Keratinocyte (primary cell): ENCODE measurements at regions not wholly inside any gene's neighbourhood (a gene's known extent, or its start where the extent isn't known, plus 50 kb on each side); places are given as distances from the start of the nearest gene placed in this dataset.

Experiments used
- CTCF ChIP-seq, 3 experiments: IDR thresholded peaks in 1 of 3; conservative IDR thresholded peaks in 1 of 3; optimal IDR thresholded peaks in 1 of 3; 2 replicates in 2 of 3; 3 replicates in 1 of 3; pipeline versions ENCODE3 to v1.5.1; 2011; ENCODE audit warnings: low read length in 3 of 3, mild to moderate bottlenecking in 3 of 3, moderate library complexity in 2 of 3, control low read depth in 1 of 3, inconsistent platforms in 1 of 3; ENCODE audit not compliant: insufficient read depth in 2 of 3; ENCODE audit errors: extremely low read depth in 1 of 3
- EZH2 ChIP-seq: IDR thresholded peaks from one replicate; pipeline ENCODE4 v1.6.1; 2012; ENCODE audit warnings: inconsistent platforms, mild to moderate bottlenecking, low read length, moderate library complexity

DNA sequence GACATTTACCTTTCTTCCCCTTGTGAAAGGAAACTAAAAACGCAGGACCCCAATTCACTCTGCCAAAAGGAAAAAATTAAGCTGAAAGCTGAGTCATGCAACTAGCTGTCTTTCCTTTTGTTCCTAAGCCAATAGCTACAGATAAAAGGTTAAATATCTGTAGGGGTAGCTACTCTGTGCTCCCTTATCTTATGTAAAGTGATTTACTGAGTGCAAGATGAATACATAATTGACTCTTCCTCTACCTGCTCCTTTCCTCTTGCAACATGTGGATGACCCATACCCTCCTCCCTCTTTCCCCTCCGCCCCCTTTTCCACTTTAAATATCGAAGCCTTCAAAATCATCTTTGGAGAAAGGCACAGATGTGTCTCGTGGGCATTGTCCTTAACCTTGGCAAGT, 68.0 kb upstream of the ZNF157 start:
- TF ChIP-seq CTCF (optimal IDR thresholded peaks at IDR 0.05 in 1 of 3, IDR thresholded peaks at IDR 0.05 in 1 of 3, conservative IDR thresholded peaks at IDR 0.05 in 1 of 3; ENCODE audit: extremely low read depth in 1 of 3, insufficient read depth in 2 of 3, low read length in 3 of 3), result no peak
- no peak for TF ChIP-seq EZH2
